ENCODE measurements at regions not wholly inside any gene's neighbourhood (a gene's known extent, or its start where the extent isn't known, plus 50 kb on each side); places are given as distances from the start of the nearest gene placed in this dataset.

- Histone ChIP-seq H4K20me1 (ENCODE audit: control insufficient read depth, insufficient read depth, low read depth, low read length) (no peaks in the 10 kb centered on the region), H3K27me3 (ENCODE audit: control insufficient read depth, low read length) (no peaks in the 10 kb centered on the region), H3K9me3 (ENCODE audit: control insufficient read depth, insufficient read depth, low read length) (no peaks in the 10 kb centered on the region), H3K36me3 (ENCODE audit: control insufficient read depth, low read length) (no peaks in the 10 kb centered on the region), H3F3A (ENCODE audit: control insufficient read depth, insufficient read depth) (no peaks in the 10 kb centered on the region), H3K9me2 (replicated peaks; ENCODE audit: control insufficient read depth, low read length) (no peaks in the 10 kb centered on the region), H3K79me2 (ENCODE audit: control insufficient read depth, low read length) (no peaks in the 10 kb centered on the region), H3K27ac (ENCODE audit: low read depth, low read length) (no peak overlapping the region), H3K4me1 (ENCODE audit: control insufficient read depth, low read length) (no peaks in the 10 kb centered on the region), H3K4me3 (ENCODE audit: low read length) (no peak overlapping the region), H3K4me2 (ENCODE audit: low read length) (no peak overlapping the region)
- TF ChIP-seq EZH2phosphoT487 (IDR thresholded peaks at IDR 0.05; ENCODE audit: borderline replicate concordance, low read length) (no peak), CTCF (IDR thresholded peaks at IDR 0.05; ENCODE audit: low read depth, low read length, poor library complexity, severe bottlenecking) (no peak)
Observed at GRCh38 chr2:118667348-118667747, 180.1 kb downstream of the EN1 start.

DNA sequence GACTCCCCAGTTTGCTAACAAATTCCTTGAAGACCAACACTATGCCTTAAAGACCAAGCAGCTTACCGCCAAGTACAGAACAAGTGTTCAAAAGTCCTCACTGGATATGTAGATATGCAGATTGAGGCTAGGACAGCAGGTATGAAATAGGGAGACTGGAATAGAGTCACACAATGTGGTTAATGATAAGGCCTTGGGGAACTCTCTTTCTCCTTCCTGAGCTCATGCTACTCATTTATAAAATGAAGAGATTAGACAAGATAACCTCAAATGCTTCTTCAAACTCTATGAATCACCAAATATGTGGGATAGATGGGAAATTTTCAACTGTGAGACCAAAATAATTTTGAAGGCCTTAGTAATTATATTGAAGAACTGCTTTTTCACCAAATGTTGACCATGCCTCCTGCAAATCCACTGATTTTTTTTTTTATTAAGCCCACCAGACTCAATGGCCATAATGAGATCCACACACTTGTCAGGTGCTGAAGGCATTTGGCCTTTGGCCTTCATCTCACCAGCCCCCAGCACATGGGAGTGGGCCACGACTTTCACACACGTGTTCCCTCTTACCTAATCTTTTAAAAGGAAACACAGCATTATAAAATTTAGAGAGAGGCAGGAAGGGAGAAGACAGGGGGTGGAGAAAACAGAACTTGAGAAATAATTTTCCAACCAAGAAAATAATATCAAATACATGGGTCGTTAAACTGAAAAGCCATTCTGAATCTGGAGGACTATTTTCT is 181.5 kb downstream of the EN1 start:
- Histone ChIP-seq H3K27me3 (ENCODE audit: control insufficient read depth, low read length) (no peaks in the 10 kb centered on the region), H3F3A (ENCODE audit: control insufficient read depth, insufficient read depth) (no peaks in the 10 kb centered on the region), H3K27ac (ENCODE audit: low read depth, low read length) (no peak overlapping the region), H3K9me3 (ENCODE audit: control insufficient read depth, insufficient read depth, low read length) (no peaks in the 10 kb centered on the region), H3K9me2 (replicated peaks; ENCODE audit: control insufficient read depth, low read length) (no peaks in the 10 kb centered on the region), H3K4me1 (ENCODE audit: control insufficient read depth, low read length) (no peaks in the 10 kb centered on the region), H3K36me3 (ENCODE audit: control insufficient read depth, low read length) (no peaks in the 10 kb centered on the region), H4K20me1 (ENCODE audit: control insufficient read depth, insufficient read depth, low read depth, low read length) (no peaks in the 10 kb centered on the region), H3K79me2 (ENCODE audit: control insufficient read depth, low read length) (no peaks in the 10 kb centered on the region), H3K4me2 (ENCODE audit: low read length) (no peak overlapping the region), H3K4me3 (ENCODE audit: low read length) (no peak overlapping the region)
- TF ChIP-seq CTCF (IDR thresholded peaks at IDR 0.05; ENCODE audit: low read depth, low read length, poor library complexity, severe bottlenecking): no peak
- TF ChIP-seq EZH2phosphoT487 (IDR thresholded peaks at IDR 0.05; ENCODE audit: borderline replicate concordance, low read length): no peak

GRCh38 chr2:118661179-118661578 is 186.3 kb downstream of the EN1 start:
- Histone ChIP-seq H3K27me3 (ENCODE audit: control insufficient read depth, low read length) (no peaks in the 10 kb centered on the region), H3K4me1 (ENCODE audit: control insufficient read depth, low read length) (no peaks in the 10 kb centered on the region), H4K20me1 (ENCODE audit: control insufficient read depth, insufficient read depth, low read depth, low read length) (no peaks in the 10 kb centered on the region), H3K9me3 (ENCODE audit: control insufficient read depth, insufficient read depth, low read length) (no peaks in the 10 kb centered on the region), H3K4me3 (ENCODE audit: low read length) (no peak overlapping the region), H3F3A (ENCODE audit: control insufficient read depth, insufficient read depth) (no peaks in the 10 kb centered on the region), H3K36me3 (ENCODE audit: control insufficient read depth, low read length) (no peaks in the 10 kb centered on the region), H3K27ac (ENCODE audit: low read depth, low read length) (no peak overlapping the region), H3K9me2 (replicated peaks; ENCODE audit: control insufficient read depth, low read length) (no peaks in the 10 kb centered on the region), H3K79me2 (ENCODE audit: control insufficient read depth, low read length) (no peaks in the 10 kb centered on the region), H3K4me2 (ENCODE audit: low read length) (no peak overlapping the region)
- no peak for TF ChIP-seq EZH2phosphoT487 (IDR thresholded peaks at IDR 0.05; ENCODE audit: borderline replicate concordance, low read length)
- no peak for TF ChIP-seq CTCF (IDR thresholded peaks at IDR 0.05; ENCODE audit: low read depth, low read length, poor library complexity, severe bottlenecking)

All from DOHH2 (cell line).